ENCODE measurements at regions not wholly inside any gene's neighbourhood (a gene's known extent, or its start where the extent isn't known, plus 50 kb on each side); places are given as distances from the start of the nearest gene placed in this dataset.

GRCh38 chr4:85260064-85260463, 214.9 kb upstream of the ARHGAP24 start:
- TF ChIP-seq POLR2A (IDR thresholded peaks at IDR 0.05) (no peak), CTCF (IDR thresholded peaks at IDR 0.05) (no peak)
